PC-9 (cell line): ENCODE measurements at regions not wholly inside any gene's neighbourhood (a gene's known extent, or its start where the extent isn't known, plus 50 kb on each side); places are given as distances from the start of the nearest gene placed in this dataset.
A peak's percentile ranks its signal among the peaks of the same experiment; 100 is the strongest.

ENCODE experiments used
- BruUV-seq: library from RNA; stranded (reverse); fragments of 400-500 nt; replicated peaks from 2 replicates; lab custom pipeline; 2021; lab: Mats Ljungman, UMichigan
- CTCF ChIA-PET: fragments of 300-600 bp; sonication (Branson Sonifier 250); formaldehyde crosslinking; loops from one replicate; lab custom pipeline; 2022; ENCODE audit warnings: antibody characterized with exemption; lab: Charles Lee
- POLR2A ChIA-PET: fragments of 300-600 bp; sonication (Branson Sonifier 250); formaldehyde crosslinking; loops from one replicate; lab custom pipeline; 2022; ENCODE audit warnings: antibody characterized with exemption; ENCODE audit not compliant: unreplicated experiment; lab: Charles Lee
- DNase-seq, 2 experiments: peaks; one replicate each; pipeline versions ENCODE4 v3.0.0 to v3.0.0-alpha.2; 2015 to 2022; ENCODE audit warnings: mixed read lengths in 1 of 2
- H2AFZ ChIP-seq: fragments of 200-600 bp; sonication (generic); 2 replicates; pipeline ENCODE4 v1.8.1; 2017; ENCODE audit warnings: antibody characterized with exemption
- H3F3A ChIP-seq: fragments of 200-600 bp; sonication (generic); 2 replicates; pipeline ENCODE4 v1.8.1; 2017; ENCODE audit warnings: antibody characterized with exemption, mild to moderate bottlenecking, low read depth; ENCODE audit not compliant: insufficient read depth
- H3K27ac ChIP-seq: fragments of 200-600 bp; sonication (generic); 2 replicates; pipeline ENCODE4 v1.6.1; 2016; ENCODE audit warnings: mixed run types
- H3K27me3 ChIP-seq: fragments of 200-600 bp; sonication (generic); 2 replicates; pipeline ENCODE4 v1.6.1; 2016; ENCODE audit warnings: low read depth, mixed run types; ENCODE audit not compliant: insufficient read depth
- H3K36me3 ChIP-seq: fragments of 200-600 bp; sonication (generic); 2 replicates; pipeline ENCODE4 v1.6.1; 2016; ENCODE audit warnings: low read depth, mixed run types
- H3K4me1 ChIP-seq: fragments of 200-600 bp; sonication (generic); replicated peaks from 2 replicates; pipeline ENCODE4 v1.6.1; 2016; ENCODE audit warnings: mixed run types; ENCODE audit not compliant: insufficient read depth
- H3K4me2 ChIP-seq: fragments of 200-600 bp; sonication (generic); 2 replicates; pipeline ENCODE4 v1.6.1; 2017; ENCODE audit warnings: mixed run types
- H3K4me3 ChIP-seq: fragments of 200-600 bp; sonication (generic); 2 replicates; pipeline ENCODE4 v1.6.1; 2016; ENCODE audit warnings: mixed run types
- H3K79me2 ChIP-seq: fragments of 200-600 bp; sonication (generic); 2 replicates; pipeline ENCODE4 v1.6.1; 2017; ENCODE audit warnings: low read depth, mixed run types
- H3K9me2 ChIP-seq: fragments of 200-600 bp; sonication (generic); 2 replicates; pipeline ENCODE4 v1.8.1; 2017; ENCODE audit warnings: mild to moderate bottlenecking; ENCODE audit not compliant: insufficient read depth
- H3K9me3 ChIP-seq: fragments of 200-600 bp; sonication (generic); 2 replicates; pipeline ENCODE4 v1.8.1; 2016; ENCODE audit warnings: low read depth; ENCODE audit not compliant: insufficient read depth
- H4K20me1 ChIP-seq: fragments of 200-600 bp; sonication (generic); 2 replicates; pipeline ENCODE4 v1.8.1; 2017; ENCODE audit not compliant: insufficient read depth
- EZH2 ChIP-seq: fragments of 200-600 bp; sonication (generic); IDR thresholded peaks from 2 replicates; pipeline ENCODE4 v1.8.0; 2017; ENCODE audit warnings: antibody characterized with exemption, low read depth
- intact Hi-C: fragments of 100-400 bp; cut with micrococcal nuclease; formaldehyde crosslinking; loops from one replicate; pipeline ENCODE4 v1.10.0; 2022; ENCODE audit not compliant: unreplicated experiment
- TF ChIP-seq, protein P1 (sequence below): fragments of 200-600 bp; sonication (generic); conservative IDR thresholded peaks from 2 replicates; pipeline ENCODE4 v1.6.1; 2017; ENCODE audit warnings: mixed run types, antibody characterized with exemption, mild to moderate bottlenecking, moderate library complexity

DNA sequence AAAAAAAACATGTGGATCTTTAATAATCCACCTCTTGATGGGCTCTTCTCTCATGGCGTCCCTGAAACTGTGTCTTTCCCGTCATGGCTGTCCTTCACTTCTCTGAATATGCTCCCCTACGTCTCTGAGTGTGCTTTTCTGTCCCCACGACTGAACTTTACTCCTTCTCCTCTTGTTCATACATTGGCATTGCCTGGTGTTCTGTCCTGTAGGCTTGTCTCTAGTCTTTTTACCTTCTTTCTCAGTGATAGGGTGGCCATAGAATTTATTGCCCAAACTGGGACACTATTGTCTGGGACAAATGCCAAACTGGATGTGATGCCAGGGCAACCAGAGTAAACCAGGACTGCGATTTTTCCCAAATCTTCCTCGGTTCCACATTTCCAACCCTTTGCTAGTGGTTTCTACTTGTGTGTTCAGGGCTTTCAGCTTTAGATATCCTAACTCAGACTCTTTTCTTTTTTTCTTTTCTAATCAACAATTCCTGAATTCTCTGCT lies 202.2 kb downstream of the ATP23 start:
- H3K36me3 ChIP-seq = no peaks in the 10 kb centered on the region
- no peaks in the 10 kb centered on the region for H3K9me2 ChIP-seq
- H2AFZ ChIP-seq = no peak overlapping the region
- BruUV-seq = no TSS peak
- H3K9me3 ChIP-seq = no peaks in the 10 kb centered on the region
- H3K4me1 ChIP-seq = peaks cover 5% of the 10 kb centered on the region; the same call in 1 of the 2 replicates
- TF ChIP-seq, protein P1, sequence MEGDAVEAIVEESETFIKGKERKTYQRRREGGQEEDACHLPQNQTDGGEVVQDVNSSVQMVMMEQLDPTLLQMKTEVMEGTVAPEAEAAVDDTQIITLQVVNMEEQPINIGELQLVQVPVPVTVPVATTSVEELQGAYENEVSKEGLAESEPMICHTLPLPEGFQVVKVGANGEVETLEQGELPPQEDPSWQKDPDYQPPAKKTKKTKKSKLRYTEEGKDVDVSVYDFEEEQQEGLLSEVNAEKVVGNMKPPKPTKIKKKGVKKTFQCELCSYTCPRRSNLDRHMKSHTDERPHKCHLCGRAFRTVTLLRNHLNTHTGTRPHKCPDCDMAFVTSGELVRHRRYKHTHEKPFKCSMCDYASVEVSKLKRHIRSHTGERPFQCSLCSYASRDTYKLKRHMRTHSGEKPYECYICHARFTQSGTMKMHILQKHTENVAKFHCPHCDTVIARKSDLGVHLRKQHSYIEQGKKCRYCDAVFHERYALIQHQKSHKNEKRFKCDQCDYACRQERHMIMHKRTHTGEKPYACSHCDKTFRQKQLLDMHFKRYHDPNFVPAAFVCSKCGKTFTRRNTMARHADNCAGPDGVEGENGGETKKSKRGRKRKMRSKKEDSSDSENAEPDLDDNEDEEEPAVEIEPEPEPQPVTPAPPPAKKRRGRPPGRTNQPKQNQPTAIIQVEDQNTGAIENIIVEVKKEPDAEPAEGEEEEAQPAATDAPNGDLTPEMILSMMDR = no peak
- no peak for TF ChIP-seq EZH2
- H3K79me2 ChIP-seq = no peaks in the 10 kb centered on the region
- H3K4me2 ChIP-seq = no peak overlapping the region
- H3F3A ChIP-seq = peaks cover 5% of the 10 kb centered on the region; the same call in 1 of the 2 replicates
- DNase-seq = no peak
- H3K27ac ChIP-seq = no peak overlapping the region
- ChIA-PET CTCF (no interaction called here), POLR2A (no interaction called here)
- H3K27me3 ChIP-seq = no peaks in the 10 kb centered on the region
- no peak overlapping the region for H3K4me3 ChIP-seq
- intact Hi-C loops = no loop called here
- H4K20me1 ChIP-seq = no peaks in the 10 kb centered on the region

DNA sequence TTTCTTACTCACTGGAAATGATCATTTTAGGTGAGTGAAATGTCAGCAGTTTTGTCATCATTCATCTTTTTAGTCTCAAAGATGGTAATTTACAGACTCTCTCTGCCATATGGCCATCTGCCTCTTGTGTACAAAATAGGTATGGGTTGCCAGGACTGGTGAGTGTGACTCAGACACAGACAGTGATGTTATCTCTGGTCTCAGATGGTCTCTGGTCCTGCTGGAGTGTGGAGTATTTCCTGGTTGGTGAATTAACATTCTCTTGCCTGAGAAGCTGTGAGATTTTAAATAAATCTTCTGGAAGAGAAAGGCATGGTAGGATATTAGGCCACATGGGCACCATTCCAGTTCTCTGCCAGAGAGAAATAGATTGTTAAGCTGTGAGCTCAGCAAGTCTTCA lies 207.0 kb downstream of the ATP23 start:
- Histone ChIP-seq H3K4me2 (no peak overlapping the region), H3K36me3 (no peaks in the 10 kb centered on the region), H3F3A (peaks cover 9% of the 10 kb centered on the region; the same call in 1 of the 2 replicates), H3K4me1 (peaks cover 7% of the 10 kb centered on the region; the same call in 1 of the 2 replicates), H3K79me2 (no peaks in the 10 kb centered on the region), H2AFZ (no peak overlapping the region), H3K9me3 (no peaks in the 10 kb centered on the region), H3K27ac (no peak overlapping the region), H4K20me1 (no peaks in the 10 kb centered on the region), H3K4me3 (no peak overlapping the region), H3K9me2 (no peaks in the 10 kb centered on the region), H3K27me3 (no peaks in the 10 kb centered on the region)
- POLR2A ChIA-PET = interaction anchor here (0.6 kb wide), 1 partner anchor 577 kb away, joined by 7 read pairs; no protein-coding TSS in a partner anchor
- TF ChIP-seq, protein P1 = no peak
- no peak for TF ChIP-seq EZH2
- intact Hi-C loops = no loop called here
- DNase-seq = peak; percentile 53 to 85
- BruUV-seq = no TSS peak
- CTCF ChIA-PET = interaction anchor here (0.6 kb wide), 1 partner anchor 199 kb away, joined by 3 read pairs; no protein-coding TSS in a partner anchor

DNA sequence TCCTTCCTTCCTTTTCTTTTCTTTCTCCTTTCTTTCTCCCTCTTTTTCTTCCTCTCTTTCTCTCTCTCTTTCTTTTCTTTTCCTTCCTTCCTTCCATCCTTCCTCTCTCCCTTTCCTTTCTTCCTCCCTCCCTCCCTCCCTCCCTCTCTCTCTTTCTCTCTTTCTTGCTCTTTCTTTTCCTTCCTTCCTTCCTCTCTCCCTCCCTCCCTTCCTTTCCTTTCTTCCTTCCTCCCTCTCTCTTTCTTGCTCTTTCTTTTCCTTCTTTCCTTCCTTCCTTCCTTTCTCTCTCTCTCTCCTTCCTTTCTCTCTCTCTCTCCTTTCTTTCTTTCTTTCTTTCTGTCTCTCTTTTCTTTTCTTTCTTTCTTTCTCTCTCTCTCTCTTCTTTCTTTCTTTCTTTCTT lies 207.6 kb downstream of the ATP23 start:
- Histone ChIP-seq H3F3A (peaks cover 9% of the 10 kb centered on the region; the same call in 1 of the 2 replicates), H3K4me1 (peaks cover 7% of the 10 kb centered on the region; the same call in 1 of the 2 replicates), H3K27me3 (no peaks in the 10 kb centered on the region), H3K4me2 (no peak overlapping the region), H3K4me3 (no peak overlapping the region), H4K20me1 (no peaks in the 10 kb centered on the region), H3K9me3 (no peaks in the 10 kb centered on the region), H2AFZ (no peak overlapping the region), H3K9me2 (no peaks in the 10 kb centered on the region), H3K27ac (no peak overlapping the region), H3K36me3 (no peaks in the 10 kb centered on the region), H3K79me2 (no peaks in the 10 kb centered on the region)
- ChIA-PET POLR2A (interaction anchor here (0.6 kb wide), 1 partner anchor 576 kb away, joined by 7 read pairs; no protein-coding TSS in a partner anchor), CTCF (interaction anchor here (0.6 kb wide), 1 partner anchor 199 kb away, joined by 3 read pairs; no protein-coding TSS in a partner anchor)
- intact Hi-C loops = no loop called here
- BruUV-seq = no TSS peak
- no peak for DNase-seq
- TF ChIP-seq, protein P1 = no peak
- no peak for TF ChIP-seq EZH2
